ENCODE measurements at regions not wholly inside any gene's neighbourhood (a gene's known extent, or its start where the extent isn't known, plus 50 kb on each side); places are given as distances from the start of the nearest gene placed in this dataset.

DNA sequence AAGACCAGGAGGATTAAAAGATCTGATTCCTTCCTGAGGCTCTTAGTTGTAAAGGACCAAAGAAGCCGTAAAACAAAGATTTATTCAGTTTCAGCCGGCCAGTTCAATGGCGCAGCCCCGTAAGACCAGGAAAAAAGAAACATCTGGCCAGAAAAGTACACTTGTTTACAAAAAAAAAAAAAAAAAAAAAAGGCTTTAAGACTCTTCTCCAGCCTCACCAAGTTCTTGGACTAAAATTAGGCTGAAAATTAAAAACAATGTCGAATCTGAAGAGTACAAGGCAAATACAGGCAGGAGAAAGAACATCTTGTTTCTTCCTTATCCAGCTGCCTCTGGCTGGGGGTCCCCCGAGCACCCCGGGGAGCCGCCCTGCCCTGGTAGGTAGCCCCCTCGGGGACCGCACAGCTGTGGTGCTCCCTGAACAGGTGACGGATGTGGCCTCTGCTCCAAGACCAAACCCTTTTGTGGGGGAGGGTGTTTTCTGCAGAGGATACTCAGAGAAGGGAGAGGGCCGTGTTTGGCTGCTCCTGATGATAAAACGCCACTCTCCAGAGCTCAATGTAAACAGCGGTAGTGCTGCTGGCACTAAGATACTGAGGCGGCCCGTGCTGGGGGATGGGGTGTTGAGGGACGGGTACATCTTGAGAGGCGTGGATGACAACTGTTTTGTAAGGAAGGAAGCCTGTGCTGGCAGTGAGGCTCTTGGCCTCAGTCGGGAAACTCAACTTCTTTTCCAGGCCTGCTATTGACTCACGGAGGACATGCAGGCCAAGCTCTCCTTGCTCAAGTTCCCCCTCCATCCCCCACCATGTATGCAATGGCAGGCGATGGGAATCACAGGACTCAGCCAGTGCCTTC is 201.0 kb upstream of the DIO3 start:
- DNase-seq (ENCODE audit: low spot score), result no peak

DNA sequence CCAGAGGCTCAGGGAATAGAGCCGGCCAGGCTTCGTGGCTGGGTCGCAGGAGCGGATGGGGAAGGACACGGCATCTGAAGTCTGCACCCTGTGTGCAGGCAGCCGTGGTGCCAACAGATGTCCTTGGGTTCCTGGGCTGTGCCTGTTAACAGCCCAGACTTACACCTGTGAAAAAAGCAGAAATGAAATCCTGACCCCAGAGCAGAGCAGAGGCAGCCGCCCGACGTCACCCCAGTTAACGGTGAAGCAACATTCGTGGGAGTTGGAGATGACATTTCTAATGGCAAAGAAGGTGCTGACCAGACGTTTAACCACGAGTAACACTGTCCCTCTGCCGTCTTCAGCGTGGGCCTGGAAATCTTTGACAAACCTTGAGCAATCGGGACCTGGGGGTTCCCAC is 200.3 kb upstream of the DIO3 start:
- DNase-seq (ENCODE audit: low spot score), result no peak

DNA sequence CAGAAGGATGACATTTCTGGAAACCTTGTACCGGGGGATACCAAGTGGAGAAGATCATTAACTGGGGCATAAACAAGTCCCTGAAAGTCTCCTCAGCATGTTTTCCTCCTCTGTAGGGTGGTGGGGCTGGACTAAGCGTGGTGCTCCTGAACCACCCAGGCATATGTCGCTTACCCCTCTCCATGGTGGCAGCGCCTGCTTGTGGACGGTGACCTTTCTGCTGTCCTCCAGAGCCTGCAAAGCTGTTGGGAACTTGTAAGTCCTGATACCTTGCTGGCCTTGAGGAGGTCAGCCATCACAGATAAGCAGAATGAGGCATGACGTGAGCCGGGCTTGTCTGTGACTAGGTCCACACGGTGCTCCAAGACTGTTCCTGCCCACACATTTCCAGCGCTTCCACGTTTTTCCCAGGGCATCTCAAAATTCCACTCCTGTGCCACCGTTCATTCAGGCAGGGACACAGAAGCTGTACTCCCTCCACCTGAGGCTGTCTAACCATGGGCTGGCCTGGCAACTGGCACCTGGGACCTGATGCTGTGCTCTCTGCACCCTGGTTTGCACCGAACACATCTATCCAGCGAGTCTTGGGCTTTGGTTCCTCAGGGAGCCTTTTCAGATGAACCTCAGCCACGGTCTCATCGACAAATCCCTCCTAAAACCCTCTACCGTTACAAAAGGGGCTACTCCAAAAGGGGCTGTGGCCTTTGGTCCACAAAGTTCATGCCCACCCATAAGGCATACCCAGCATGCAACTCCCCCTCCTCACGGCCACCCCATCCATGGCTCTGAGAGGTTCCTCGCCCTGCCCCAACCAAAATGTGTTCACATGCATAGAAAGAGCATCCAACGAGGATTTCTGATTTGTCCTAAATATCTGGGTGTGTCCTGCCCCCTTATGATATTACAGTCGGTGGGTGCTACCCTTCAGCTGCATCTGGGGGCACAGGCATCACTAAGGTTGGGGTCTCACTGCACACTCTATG is 199.6 kb upstream of the DIO3 start:
- DNase-seq (ENCODE audit: low spot score), result no peak

- DNase-seq (ENCODE audit: low spot score), result no peak
Observed at GRCh38 chr14:101362529-101363260, 198.6 kb upstream of the DIO3 start.

DNA sequence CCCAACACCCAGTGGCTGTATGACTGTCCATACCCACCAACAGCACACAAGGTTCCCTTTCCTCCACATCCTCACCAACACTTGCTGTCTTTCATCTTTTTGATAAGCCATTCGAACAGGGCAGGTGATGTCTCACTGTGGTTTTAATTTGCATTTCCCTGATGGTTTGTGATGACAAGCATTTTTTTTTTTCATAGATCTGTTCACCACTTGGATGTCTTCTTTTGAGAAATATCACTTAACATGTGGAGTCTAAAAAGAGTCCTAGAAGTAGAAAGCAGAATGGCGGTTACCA is 198.1 kb upstream of the DIO3 start:
- DNase-seq (ENCODE audit: low spot score), result no peak

- no peak for DNase-seq (ENCODE audit: low spot score)
Observed at GRCh38 chr14:101363880-101364391, 197.4 kb upstream of the DIO3 start.

DNA sequence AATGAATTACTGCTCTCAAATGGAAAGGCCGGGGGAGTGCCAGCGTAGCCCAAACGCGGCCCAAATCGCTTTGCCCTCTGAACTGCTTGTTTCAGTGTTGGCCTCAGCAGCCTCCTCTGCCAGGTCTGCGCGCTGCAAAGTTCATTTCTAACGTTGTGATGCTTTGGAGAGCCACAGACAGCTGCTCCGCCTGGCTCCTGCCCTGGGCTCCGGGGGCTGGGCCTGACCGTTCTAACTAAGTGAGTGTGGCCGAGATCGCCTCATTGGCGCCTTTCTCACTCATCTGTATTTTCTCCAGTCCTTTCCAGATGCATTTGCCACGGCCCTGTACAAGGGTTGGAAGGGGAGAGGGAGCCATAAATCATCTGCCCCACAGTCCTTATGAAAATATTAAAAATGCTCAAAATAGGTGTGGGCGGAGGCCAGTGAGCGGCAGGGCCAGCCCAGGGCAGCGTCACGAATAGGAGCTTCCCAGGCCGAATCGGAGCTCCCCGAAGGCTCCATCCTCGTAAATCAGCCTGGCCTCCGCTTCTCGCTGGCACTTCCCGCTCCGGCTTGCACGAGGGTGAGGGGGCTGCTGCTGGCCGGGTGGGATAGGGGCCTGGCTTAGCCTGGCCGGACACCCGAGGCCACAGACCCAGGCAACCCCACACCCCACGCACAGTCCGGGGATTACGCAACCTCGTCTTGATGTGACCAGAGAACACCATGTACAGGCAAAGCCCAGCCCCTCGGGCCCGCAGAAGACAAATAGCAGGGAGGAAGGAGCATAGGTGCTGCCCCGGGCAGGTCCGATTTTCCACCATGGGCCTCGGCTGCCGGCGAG is 196.6 kb upstream of the DIO3 start:
- no peak for DNase-seq (ENCODE audit: low spot score)

- no peak for DNase-seq (ENCODE audit: low spot score)
Observed at GRCh38 chr14:101365329-101366158, 195.8 kb upstream of the DIO3 start.

DNA sequence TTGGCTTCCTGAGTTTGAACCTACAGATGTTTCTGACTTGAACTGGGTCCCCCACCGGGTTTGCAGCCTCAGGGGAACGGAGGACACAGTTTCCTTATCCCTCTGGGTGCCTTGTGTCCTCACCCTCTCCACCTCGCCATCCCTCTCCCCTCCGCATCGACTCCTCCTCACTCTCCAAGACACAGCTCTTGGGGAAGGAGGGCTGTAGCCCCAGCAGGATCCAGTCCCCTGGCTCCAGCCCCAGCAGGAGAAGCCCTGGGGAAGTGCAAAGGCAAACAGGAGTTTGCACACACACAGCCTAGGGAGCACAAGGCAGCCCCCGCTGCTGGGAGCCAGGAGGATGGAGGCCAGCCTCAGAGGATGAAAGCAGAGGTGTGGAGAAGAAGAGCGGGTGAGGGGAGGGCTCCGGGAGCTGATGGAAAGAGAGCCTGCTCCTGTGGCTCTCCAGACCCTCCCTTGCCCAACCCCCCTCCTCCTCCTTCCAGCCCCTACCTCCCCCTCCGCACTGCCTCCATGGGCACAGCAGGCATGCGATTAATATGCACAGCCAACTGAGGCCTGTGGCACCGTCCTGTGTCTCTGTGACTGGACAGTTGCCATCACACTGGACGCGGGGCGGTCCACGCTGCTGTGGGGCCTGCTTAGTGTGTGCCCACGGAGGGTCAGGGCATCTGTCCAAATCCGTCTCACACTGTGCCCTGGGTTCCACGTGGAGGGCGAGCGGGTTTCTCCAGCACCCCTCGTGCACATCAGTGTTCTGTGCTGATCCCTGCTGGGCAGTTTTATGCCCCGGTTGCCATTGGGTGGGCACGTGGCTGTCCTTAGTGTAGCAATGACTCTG is 193.7 kb upstream of the DIO3 start:
- DNase-seq (ENCODE audit: low spot score), result no peak

DNA sequence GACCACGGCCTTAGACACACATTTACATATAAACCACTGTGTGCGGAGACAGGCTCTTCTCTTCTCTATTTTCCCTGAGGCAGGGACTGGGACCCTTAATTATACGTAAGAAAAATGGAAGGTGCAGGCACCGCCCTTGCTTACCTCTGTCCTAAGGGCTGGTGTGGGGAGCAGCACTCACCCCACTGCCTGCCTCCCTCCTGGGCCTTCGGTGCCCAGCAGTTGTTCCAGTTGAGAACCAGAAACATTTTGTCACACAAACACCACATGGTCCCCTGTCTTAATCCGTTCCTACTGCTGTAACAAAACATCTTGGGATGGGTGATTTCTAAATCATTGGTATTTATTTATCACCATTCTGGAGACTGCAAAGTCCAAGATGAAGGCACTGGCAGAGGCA is 192.7 kb upstream of the DIO3 start:
- DNase-seq (ENCODE audit: low spot score), result no peak

DNA sequence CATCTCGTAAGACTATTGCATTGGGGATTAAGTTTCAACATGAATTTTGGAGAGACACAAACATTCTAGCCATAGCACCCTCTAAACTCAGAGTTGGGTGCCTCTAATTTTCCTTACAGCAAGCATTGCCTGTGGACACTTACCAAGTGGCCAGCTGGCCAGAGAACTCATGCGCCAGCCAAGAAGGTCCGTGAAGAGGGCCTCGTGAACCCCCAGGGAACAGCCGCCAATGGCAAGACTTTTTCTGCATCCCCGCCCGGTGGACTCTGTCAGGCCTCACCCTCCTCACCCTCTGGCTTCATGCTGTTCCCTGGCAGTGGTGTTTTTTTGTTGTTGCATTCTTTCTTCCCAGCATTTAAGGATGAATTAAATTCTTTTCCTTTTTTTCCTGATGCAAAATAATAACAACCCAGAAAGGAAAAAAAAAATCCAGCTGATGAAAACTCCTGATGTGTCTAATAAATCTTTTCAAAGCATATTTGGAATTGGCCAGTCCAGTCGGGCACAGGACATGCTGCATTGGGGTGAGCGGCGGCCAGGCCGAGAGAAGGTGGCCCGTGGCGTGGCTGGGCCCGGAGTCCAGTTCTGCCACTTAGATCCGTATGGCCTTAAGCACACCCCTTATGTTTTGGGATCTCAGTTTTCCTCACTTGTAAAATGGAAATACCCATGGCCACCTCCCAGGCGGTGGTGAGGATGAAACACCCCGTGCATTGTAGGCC is 191.9 kb upstream of the DIO3 start:
- DNase-seq (ENCODE audit: low spot score), result no peak

- DNase-seq (ENCODE audit: low spot score), result no peak
Observed at GRCh38 chr14:101369916-101370592, 191.2 kb upstream of the DIO3 start.

DNA sequence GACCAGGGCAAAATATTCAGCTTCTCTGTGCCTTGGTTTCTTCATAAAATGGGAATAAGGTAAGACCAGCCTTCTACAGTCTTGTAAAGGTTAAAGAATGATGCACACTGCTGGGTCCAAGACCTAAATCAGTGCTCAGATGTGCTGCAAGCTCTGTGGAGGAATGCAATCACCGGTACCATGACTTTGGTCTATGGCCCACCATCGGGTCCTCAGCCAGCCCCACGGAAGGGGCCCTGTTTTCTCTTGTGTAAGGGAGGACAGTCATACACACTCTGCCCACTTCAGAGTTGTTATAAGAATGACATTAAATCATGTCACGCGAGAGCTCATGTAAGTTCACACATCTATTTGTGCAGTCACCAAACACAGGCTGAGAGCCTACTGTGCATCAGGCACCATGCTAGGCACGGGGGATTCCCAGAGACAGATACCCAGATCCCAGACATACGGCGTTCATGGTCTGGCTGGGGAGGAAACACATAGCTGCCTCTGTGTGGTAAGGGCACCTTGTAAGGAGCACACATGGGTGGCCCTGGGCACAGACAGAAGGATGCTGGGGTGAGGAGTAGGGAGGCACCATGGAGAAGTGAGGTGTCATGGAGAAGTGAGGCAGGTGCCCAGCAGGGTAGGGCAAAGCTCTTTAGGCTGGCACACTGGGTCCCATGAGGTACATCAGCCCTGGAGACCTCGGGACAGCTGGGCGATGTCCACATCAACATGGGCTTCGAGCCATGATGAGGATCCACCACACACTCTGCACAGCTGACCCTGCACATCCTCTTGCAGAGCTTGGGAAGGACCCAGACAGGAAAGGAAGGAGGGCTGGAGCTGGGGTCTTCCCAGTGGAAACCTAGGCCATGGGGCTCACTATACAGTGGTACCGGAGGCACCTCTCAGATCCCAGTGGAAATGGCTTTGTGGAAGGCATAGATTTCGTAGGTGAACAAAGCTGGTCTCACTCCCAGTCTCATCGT is 190.4 kb upstream of the DIO3 start:
- no peak for DNase-seq (ENCODE audit: low spot score)

- DNase-seq (ENCODE audit: low spot score), result no peak
Observed at GRCh38 chr14:101371799-101372793, 189.2 kb upstream of the DIO3 start.

- no peak for DNase-seq (ENCODE audit: low spot score)
Observed at GRCh38 chr14:101372894-101373620, 188.2 kb upstream of the DIO3 start.

All from SW480 (cell line).